ENCODE measurements at regions not wholly inside any gene's neighbourhood (a gene's known extent, or its start where the extent isn't known, plus 50 kb on each side); places are given as distances from the start of the nearest gene placed in this dataset.
A peak's percentile ranks its signal among the peaks of the same experiment; 100 is the strongest.

DNA sequence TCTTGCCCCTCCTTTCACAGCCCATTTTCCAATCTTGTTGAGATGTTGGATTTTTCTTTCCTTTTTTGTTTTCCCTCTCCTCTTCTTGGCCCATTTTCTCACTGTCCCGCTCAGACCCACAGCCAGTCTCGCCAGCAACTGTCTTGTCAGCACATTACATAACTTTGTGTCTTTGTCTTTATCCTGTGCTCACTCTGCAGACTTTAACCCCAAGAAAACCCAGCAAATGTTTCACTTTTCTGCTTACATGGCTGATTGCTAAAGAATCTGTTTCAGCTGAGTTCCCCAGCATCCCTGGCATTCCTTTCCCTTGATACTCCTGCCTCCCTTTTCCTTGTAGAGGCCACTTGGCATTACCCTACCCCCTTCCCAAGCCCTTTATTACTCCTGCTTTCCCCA, 74.6 kb downstream of the ZNF648 start (continued):
- TF ChIP-seq FOXP4 (CRISPR knock-in tag; IDR thresholded peaks at IDR 0.05) (no peak), ATF6 (CRISPR knock-in tag; IDR thresholded peaks at IDR 0.05) (no peak), ATF3 (CRISPR knock-in tag; conservative IDR thresholded peaks at IDR 0.05) (no peak)

DNA sequence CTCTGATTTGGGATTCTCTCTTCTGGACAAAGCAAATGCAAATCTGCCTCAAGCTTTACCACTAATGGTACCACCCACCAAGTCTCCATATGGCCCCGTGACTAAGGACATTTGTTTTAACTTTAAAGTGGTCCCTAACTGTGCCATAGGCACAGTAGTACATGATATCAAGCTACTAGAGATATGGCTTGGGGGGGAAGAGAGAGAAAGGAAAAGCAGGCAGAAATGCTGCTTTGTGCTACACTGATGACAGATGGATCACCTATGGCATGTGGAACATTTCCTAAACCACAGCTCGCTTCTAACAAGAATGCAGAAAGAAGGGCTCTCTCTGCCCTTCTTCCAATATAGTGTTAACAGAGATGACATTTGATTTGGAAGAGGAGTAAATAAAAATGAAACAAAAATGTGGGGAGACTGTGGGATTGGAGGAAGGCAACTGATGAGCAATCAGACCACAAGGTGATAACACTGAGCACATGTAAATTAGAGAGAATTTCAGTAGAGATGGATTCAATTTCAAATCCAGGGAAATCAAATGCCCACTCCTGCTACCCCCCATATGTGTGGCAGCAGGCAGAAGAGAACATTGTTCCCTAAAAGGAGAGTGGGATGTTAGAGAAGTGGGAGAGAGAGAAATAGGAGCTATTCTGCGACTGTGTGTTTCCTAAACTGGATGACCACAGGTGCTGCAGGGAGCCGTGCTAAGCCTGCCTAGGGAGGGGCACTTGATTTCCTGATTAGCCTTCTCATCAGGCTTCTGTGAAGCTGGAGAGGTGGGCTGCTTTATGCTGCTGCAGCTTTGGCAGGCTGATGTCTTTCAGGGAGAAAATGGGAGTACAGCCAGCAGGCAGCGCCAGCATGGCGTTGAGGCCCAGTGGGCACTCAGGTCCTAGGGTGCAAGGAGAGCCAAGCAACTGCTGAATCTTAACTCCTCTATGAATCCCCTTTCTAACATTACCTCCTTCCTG, 75.3 kb downstream of the ZNF648 start:
- ATAC-seq, result peak; percentile 71
- ChIA-PET POLR2A (no interaction called here), CTCF (interaction anchor here (1.1 to 2.5 kb wide), 4 partner anchors 18 to 95 kb away, joined by 4 to 13 read pairs (median 7); no protein-coding TSS in a partner anchor)
- Mint-ChIP-seq H3K27me3 (ENCODE audit: low read depth) (no peaks in the 10 kb centered on the region), H3K27ac (no peak overlapping the region), H3K4me3 (no peak overlapping the region), H3K36me3 (no peaks in the 10 kb centered on the region), H3K4me1 (peaks cover 25% of the 10 kb centered on the region), H3K9me3 (no peaks in the 10 kb centered on the region)
- DNase-seq (ENCODE audit: low spot score), result no peak
- TF ChIP-seq, protein P1, sequence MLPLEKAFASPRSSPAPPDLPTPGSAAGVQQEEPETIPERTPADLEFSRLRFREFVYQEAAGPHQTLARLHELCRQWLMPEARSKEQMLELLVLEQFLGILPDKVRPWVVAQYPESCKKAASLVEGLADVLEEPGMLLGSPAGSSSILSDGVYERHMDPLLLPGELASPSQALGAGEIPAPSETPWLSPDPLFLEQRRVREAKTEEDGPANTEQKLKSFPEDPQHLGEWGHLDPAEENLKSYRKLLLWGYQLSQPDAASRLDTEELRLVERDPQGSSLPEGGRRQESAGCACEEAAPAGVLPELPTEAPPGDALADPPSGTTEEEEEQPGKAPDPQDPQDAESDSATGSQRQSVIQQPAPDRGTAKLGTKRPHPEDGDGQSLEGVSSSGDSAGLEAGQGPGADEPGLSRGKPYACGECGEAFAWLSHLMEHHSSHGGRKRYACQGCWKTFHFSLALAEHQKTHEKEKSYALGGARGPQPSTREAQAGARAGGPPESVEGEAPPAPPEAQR (CRISPR knock-in tag; IDR thresholded peaks at IDR 0.05), result no peak
- no peak for TF ChIP-seq ERG (CRISPR knock-in tag; IDR thresholded peaks at IDR 0.05)
- TF ChIP-seq IRF2 (CRISPR knock-in tag; IDR thresholded peaks at IDR 0.05; ENCODE audit: borderline replicate concordance, low read depth), result no peak
- no peak for TF ChIP-seq ZNF232 (CRISPR knock-in tag; IDR thresholded peaks at IDR 0.05)
- TF ChIP-seq, protein P2, sequence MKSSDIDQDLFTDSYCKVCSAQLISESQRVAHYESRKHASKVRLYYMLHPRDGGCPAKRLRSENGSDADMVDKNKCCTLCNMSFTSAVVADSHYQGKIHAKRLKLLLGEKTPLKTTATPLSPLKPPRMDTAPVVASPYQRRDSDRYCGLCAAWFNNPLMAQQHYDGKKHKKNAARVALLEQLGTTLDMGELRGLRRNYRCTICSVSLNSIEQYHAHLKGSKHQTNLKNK (CRISPR knock-in tag; IDR thresholded peaks at IDR 0.05), result no peak

GRCh38 chr1:181985281-181985680, 76.2 kb downstream of the ZNF648 start:
- ATAC-seq (no peak), DNase-seq (ENCODE audit: low spot score) (no peak)
- Mint-ChIP-seq H3K27me3 (ENCODE audit: low read depth) (no peaks in the 10 kb centered on the region), H3K36me3 (no peaks in the 10 kb centered on the region), H3K27ac (no peak overlapping the region), H3K4me3 (no peak overlapping the region), H3K9me3 (peaks cover 3% of the 10 kb centered on the region; the same call in 1 of the 2 replicates), H3K4me1 (peaks cover 25% of the 10 kb centered on the region)
- POLR2A ChIA-PET, result no interaction called here
- CTCF ChIA-PET, result interaction anchor here (2.3 to 2.5 kb wide), 2 partner anchors 69 to 95 kb away, joined by 8 to 13 read pairs; no protein-coding TSS in a partner anchor
- TF ChIP-seq AR (CRISPR knock-in tag; IDR thresholded peaks at IDR 0.05) (no peak), ETV6 (CRISPR knock-in tag; IDR thresholded peaks at IDR 0.05) (no peak)
- TF ChIP-seq, protein P3, sequence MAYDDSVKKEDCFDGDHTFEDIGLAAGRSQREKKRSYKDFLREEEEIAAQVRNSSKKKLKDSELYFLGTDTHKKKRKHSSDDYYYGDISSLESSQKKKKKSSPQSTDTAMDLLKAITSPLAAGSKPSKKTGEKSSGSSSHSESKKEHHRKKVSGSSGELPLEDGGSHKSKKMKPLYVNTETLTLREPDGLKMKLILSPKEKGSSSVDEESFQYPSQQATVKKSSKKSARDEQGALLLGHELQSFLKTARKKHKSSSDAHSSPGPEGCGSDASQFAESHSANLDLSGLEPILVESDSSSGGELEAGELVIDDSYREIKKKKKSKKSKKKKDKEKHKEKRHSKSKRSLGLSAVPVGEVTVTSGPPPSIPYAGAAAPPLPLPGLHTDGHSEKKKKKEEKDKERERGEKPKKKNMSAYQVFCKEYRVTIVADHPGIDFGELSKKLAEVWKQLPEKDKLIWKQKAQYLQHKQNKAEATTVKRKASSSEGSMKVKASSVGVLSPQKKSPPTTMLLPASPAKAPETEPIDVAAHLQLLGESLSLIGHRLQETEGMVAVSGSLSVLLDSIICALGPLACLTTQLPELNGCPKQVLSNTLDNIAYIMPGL (CRISPR knock-in tag; IDR thresholded peaks at IDR 0.05), result no peak

Data from WTC11 (cell line).